ENCODE measurements at regions not wholly inside any gene's neighbourhood (a gene's known extent, or its start where the extent isn't known, plus 50 kb on each side); places are given as distances from the start of the nearest gene placed in this dataset.

GRCh38 chr6:210778-211374, 81.4 kb upstream of the DUSP22 start:
- DNase-seq: no peak

DNA sequence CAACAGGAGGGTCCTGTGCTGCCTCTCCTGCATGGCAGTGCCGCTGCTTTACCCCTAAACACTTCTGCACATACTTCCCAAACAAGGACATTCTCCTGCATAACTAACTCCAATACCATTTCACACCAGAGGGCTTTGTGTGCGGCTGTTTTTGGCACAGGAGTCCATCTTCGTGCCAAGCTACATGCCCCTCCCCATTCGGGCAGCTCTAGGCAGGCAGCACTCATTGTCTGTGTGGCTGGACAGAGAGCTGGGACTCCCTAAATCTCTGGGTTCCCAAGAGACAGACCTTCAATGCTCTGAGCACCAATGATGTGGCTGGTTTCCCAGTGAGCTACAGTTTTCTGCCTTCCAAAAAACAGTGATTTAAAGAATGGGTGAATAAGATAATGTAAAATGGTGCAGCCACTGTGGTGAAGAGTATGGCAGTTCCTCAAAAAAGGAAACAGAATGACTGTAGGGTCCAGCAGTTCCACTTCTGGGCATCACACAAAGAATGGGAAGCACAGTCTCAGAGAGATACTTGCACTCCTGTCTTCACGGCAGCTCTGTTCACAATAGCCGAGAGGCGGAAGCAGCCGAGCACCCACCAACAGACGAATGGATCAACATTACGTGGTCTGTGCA, 80.3 kb upstream of the DUSP22 start:
- no peak for DNase-seq

- DNase-seq: no peak
Measured at GRCh38 chr6:213284-213683, 79.0 kb upstream of the DUSP22 start.

DNA sequence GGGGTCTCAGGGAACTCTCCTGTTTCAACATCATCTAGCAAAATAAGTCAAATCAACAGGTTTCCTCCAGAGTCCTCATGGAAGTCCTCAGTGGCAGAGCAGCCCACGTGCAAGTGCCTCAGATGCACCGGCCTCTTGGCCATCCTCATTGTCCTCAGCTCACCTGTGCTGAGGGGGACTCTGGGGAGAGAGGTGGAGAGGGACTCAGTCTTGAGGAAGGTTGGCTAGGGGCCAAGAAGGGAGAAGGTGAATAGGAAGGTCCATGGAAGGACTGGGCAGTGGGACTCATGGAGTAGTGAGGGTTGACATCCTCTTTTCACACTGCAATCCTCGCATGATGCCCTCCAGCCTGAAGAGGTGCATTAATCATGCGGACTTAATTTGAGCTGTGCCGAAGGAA, 77.9 kb upstream of the DUSP22 start:
- no peak for DNase-seq

DNA sequence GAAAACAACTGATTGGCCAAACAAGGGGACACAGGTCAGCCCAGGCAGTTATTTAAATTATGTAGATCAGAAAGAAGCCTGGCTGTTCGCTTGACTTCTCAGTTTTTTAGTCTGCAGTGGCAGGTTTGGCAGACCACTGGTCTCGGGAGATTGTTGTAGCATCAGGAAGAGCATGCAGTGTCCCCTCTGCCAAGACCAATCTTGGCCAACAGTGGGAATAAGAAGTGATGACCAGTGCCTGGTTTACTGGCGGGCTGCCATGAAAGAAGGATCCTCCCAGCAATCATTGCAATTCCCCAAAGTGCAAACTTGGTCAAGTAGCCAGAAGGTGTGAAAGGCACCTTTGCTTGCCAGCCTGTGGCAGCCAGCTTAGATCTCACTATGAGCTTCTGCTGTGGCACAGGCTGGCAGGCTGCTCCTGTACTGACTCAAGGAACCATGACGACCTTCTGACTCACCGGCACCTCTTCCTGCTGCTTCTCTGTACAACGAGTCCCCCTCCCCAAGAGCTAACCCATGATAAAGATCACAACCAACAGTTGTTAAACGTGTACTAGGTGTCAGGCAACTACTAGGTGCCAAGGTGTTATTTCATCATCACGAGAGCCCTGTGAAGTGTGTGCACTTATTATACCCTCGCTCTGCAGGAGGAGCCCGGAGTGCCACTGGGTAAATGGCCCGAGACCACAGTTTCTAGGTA, 76.8 kb upstream of the DUSP22 start:
- DNase-seq: no peak

GRCh38 chr6:217048-217659, 75.1 kb upstream of the DUSP22 start:
- DNase-seq: no peak

DNA sequence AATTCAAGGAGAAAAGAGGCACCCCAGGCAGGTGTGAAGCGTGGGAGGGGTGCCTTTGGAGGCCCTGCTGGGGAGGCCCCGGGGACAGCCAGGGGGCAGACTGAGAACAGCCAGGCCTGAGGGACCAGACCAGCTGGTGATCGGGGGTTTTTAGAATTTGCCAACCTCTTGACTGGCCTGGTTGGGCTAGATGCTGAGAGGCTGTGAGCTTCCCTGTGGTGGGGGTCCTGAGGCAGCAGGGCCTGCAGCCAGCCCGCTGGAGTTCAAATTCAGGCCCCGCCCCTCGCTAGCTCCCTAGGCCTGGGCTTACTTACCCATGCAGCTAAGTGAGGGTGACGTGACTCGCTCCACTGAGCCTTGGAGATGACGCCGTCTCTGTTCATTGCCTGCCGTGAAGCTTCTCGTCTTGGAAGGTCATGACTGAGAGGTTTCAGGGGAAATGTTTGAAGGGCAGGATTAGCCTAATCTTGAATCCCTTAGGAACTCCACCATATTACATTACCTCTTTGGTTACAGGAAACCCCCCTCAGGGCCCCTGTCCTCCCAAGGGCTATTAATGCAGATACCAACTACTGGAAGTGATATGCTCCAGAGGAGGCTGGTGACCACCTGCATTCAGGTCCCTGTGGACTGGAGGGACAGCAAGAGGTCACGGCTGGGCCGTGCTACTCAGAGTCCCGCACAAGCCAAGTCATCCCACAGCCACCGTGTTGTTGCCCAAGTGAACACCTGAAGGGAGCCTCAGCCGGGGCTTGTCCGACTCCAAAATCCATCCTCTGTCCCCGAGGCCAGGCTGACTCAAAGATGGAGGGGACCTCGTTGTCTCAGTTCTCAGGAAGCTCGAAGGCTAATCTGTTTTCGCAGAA, 73.9 kb upstream of the DUSP22 start:
- no peak for DNase-seq

DNA sequence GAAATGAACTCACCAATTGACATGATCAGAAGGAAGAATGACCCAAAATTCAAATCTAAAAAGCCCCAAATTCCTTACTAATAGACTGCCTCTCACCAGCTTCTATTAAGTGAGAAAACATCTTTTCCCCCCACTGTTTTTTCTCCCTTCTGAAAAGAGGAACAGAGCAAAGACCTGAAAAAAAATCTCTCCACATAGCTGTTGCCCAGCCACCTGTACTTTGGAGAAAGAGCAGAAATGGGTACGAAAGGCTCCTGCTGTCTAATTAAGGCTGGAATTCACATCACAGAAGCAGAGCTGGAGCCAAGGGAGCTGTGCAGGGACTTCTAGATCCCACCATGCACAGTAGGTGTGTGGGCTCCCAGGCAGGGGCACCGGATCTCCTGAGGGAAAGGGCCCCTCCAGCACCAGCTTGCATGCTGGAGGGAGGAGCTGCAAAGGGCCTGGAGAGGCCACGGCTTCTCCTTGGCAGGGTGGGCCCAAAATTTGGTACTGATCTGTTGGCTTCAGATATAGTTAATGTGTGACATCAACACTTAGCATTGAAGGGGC, 73.2 kb upstream of the DUSP22 start:
- no peak for DNase-seq

GRCh38 chr6:219641-220198, 72.6 kb upstream of the DUSP22 start:
- peak; percentile 14 to 26 for DNase-seq

DNA sequence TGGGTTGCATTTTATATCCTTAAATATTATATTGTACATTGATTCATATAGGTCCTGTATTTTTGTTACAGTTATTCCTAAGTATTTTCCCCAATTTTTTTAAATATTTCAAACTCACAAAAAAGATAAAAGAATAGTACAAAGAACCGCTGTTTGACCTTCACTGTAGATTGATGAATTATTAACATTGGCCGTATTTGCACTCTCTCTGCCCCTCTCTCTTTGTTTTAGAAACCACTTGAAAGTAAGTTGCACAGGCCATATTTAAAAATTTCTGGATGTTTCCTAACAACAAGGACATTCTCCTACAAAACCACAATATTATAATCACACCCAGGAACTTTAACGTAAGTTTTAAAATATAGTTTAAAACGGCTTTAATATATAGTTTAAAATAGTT, 72.0 kb upstream of the DUSP22 start:
- DNase-seq: no peak

DNA sequence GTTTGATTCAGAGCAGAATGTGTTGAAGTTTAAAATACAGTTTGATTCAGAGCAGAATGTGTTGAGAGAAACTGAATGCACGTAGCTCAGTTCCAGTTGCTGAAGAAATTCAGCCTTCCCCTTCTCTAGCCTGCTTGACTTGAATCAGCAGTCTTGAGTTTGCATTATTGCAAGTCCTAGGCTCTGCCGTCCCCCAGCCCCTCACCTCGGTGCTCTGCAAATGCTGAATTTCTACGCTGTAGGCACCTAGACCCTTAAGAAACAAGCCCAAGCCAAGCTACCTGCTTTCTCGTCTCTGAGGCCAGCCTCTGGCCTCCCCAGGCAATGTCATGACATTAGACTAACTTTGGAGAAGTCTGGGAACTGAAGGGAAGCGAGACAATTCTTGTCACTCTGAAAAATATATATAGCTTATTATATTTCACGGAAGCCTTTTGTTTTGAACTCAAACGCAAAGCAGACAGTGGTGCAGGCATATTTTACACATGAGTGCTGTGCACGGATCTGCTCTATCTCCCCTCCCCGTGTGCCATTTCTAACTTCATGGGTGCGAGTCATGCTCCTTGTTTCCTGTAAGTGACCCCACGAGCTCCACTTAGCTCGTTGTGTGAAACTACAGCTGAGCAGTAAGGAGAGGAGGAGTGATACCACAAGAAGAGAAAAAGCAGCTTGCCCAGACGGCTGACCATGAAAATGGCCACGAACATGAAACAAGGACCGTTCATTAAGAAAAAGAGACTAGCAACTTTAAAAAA, 71.4 kb upstream of the DUSP22 start:
- DNase-seq: no peak

DNA sequence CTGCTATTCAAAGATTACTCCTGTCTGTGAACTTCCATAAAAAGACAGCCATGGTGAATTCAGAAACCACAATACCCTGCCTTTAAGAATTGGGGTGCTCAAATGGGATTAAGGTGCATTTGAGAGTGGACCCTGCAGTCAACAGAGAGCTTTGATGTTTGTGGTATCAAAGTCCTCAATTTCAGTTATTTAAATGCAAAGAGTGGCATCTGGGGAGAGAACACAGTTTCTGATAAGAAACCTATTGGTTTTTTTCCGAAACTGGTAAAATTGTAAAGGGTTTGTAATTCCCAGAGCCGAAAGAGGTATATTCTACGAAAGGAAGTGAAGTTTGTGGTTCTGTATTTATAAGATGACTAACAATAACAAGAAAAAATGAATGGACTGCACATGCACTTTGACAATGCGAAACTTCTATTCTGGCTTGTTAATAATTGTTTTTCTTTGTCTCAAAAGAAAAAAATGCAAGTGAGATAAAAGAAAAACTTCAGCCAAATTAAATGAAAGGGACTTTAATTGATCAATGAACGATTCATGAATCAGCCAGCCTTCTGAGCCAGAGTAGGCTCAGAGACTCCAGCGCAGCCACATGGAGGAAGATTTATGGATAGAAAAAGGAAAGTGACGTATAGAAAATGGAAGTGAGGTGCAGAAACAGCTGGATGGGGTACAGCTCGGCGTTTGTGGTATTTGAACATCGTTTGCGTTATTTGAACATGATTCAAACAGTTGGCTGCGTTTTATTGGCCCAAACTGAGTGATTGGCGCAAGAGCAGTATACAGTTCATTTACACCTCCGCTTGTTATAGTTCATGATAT, 70.5 kb upstream of the DUSP22 start:
- DNase-seq: no peak

- DNase-seq: no peak
Measured at GRCh38 chr6:222468-222867, 69.8 kb upstream of the DUSP22 start.

DNA sequence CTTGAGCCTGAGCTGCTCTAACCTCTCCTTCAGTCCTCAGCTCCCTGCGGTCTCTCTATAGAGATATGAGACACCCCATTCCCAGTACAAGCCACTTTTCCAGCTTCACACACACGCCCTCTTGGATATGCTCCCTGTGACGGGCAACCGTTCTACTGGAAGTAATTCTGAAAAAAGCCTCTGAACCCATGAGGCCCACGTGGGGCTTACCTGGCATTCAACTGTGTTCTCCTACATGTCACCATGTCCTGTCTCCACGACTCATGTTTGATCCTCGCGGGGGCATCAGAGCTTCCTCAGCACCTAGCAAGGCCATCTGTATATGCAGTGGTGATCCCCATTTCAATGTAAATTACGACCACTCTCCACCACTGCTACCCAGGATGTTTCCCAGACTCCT, 69.2 kb upstream of the DUSP22 start:
- no peak for DNase-seq

DNA sequence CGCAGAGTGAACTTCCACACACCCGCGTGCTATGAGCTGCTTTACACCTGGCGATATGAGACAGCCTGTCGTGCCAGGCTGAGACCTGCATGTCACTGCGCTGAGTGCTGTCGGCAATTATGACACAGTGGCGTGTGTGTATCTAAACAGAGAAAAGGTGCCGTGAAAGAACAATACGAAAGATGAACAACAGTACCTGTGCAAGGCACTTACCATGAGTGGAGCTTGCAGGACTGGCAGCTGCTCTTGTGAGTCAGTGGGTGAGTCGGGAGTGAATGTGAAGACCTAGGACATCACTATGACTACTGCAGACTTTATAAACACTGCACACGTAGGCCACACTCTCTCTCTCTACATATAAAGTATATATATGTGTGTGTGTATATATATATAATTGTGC, 68.5 kb upstream of the DUSP22 start:
- no peak for DNase-seq

DNA sequence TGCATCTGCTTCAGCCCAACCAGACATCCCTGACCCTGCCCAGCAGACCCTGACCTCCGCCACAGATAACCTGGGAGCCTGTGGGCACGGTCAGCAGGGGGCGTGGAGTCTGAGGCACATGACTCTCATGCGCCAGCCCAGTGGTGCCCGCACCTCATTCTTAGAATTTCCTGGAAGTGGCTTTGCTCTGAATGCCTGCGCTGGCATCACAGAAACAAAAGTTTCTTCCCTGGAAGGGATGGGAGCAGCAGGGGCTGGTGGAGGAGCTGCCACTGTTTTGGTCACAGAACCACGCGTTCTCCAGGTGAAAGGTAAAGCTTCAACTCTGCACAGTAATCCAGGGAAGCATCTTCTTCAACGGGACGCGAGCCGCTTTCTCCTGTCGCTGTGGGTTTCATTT, 67.9 kb upstream of the DUSP22 start:
- no peak for DNase-seq

- no peak for DNase-seq
Measured at GRCh38 chr6:225121-225721, 67.1 kb upstream of the DUSP22 start.

DNA sequence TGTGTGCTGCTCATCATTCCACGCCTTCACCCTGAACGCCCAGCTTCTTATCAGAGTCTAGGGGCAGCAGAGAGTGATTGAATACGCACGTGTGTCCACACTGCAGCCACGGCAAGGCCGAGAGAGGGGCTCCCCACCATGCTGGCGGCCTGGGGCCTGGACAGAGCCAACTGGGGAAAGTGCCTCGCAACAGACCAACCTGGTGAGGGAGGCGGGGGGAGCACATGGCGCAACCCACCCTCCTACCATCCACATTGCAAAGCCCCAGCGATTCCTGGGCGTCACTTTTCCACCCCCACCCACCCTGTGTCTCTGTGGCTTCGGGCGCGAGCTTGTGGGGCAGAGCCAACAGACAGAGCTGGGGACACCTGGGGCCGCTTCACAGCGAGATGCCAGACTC, 66.4 kb upstream of the DUSP22 start:
- DNase-seq: no peak

DNA sequence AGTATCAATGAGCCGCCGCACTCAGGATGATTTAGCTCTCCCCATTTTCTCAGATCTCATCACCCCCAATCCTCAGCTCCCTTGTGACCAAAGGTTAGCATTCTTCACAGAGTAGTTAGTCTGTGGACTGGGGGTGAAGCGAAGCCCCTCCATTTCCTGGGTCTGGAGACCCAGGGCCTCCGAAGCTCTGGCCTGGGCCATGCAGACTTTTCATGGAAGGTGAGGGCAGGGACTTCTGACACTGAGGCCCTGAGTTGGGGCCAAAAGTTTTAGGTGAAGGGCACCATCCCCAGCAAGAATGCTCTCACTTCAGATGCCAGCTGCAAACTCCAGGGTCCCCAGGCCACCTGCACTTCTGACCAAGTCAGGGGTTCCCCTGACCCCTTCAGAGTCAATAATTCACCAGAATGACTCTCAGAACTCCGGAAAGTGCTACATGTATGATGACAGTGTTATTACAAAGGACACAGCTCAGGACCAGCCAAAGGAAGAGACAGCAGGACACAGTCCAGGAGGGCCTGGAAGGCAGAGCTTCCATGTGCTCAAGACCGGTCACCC, 65.7 kb upstream of the DUSP22 start:
- DNase-seq: no peak

Measured in hippocampal formation (tissue), 2 donors.